ENCODE measurements at regions not wholly inside any gene's neighbourhood (a gene's known extent, or its start where the extent isn't known, plus 50 kb on each side); places are given as distances from the start of the nearest gene placed in this dataset.

DNA sequence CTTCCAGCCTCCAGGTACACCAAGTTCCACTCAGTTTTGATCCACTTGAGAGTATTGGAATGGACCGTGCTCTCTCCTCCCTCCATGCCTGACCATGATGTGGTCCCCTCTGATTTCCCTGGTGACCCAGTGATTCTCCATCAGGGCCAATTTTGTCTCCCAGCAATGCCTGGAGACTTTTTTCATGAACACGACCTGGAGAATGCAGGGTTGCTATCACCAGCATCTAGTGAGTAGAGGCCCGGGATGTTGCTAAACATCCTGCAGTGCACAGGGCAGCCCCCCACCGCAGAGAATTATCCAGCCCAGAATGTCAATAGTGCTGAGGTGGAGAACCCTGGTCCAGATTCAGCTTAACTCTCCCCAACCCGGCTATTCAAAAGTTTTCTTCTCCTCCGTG lies 134.0 kb upstream of the RREB1 start:
- H3K27me3 ChIP-seq (ENCODE audit: insufficient read depth), result no peaks in the 10 kb centered on the region
- H3F3A ChIP-seq (replicated peaks; ENCODE audit: low read depth), result no peaks in the 10 kb centered on the region
- no peak overlapping the region for H3K4me2 ChIP-seq
- no peak for ATAC-seq
- TF ChIP-seq STAT1 (IDR thresholded peaks at IDR 0.05; ENCODE audit: unreplicated experiment), result no peak
- no peak for TF ChIP-seq EZH2 (IDR thresholded peaks at IDR 0.05; ENCODE audit: low read depth, unreplicated experiment)
- TF ChIP-seq JUNB (IDR thresholded peaks at IDR 0.05; ENCODE audit: unreplicated experiment), result no peak
- no peak for TF ChIP-seq ZNF331 (CRISPR knock-in tag; IDR thresholded peaks at IDR 0.05; ENCODE audit: low read depth)
- TF ChIP-seq, protein P1, sequence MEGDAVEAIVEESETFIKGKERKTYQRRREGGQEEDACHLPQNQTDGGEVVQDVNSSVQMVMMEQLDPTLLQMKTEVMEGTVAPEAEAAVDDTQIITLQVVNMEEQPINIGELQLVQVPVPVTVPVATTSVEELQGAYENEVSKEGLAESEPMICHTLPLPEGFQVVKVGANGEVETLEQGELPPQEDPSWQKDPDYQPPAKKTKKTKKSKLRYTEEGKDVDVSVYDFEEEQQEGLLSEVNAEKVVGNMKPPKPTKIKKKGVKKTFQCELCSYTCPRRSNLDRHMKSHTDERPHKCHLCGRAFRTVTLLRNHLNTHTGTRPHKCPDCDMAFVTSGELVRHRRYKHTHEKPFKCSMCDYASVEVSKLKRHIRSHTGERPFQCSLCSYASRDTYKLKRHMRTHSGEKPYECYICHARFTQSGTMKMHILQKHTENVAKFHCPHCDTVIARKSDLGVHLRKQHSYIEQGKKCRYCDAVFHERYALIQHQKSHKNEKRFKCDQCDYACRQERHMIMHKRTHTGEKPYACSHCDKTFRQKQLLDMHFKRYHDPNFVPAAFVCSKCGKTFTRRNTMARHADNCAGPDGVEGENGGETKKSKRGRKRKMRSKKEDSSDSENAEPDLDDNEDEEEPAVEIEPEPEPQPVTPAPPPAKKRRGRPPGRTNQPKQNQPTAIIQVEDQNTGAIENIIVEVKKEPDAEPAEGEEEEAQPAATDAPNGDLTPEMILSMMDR (conservative IDR thresholded peaks at IDR 0.05; ENCODE audit: low read depth in 2 of 2), result no peak
- no peak for TF ChIP-seq NANOG (IDR thresholded peaks at IDR 0.05; ENCODE audit: borderline replicate concordance)
- TF ChIP-seq, protein P2, sequence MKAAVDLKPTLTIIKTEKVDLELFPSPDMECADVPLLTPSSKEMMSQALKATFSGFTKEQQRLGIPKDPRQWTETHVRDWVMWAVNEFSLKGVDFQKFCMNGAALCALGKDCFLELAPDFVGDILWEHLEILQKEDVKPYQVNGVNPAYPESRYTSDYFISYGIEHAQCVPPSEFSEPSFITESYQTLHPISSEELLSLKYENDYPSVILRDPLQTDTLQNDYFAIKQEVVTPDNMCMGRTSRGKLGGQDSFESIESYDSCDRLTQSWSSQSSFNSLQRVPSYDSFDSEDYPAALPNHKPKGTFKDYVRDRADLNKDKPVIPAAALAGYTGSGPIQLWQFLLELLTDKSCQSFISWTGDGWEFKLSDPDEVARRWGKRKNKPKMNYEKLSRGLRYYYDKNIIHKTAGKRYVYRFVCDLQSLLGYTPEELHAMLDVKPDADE (IDR thresholded peaks at IDR 0.05), result no peak
- TF ChIP-seq EZH2phosphoT487 (IDR thresholded peaks at IDR 0.05; ENCODE audit: unreplicated experiment), result no peak
- TF ChIP-seq, protein P3, sequence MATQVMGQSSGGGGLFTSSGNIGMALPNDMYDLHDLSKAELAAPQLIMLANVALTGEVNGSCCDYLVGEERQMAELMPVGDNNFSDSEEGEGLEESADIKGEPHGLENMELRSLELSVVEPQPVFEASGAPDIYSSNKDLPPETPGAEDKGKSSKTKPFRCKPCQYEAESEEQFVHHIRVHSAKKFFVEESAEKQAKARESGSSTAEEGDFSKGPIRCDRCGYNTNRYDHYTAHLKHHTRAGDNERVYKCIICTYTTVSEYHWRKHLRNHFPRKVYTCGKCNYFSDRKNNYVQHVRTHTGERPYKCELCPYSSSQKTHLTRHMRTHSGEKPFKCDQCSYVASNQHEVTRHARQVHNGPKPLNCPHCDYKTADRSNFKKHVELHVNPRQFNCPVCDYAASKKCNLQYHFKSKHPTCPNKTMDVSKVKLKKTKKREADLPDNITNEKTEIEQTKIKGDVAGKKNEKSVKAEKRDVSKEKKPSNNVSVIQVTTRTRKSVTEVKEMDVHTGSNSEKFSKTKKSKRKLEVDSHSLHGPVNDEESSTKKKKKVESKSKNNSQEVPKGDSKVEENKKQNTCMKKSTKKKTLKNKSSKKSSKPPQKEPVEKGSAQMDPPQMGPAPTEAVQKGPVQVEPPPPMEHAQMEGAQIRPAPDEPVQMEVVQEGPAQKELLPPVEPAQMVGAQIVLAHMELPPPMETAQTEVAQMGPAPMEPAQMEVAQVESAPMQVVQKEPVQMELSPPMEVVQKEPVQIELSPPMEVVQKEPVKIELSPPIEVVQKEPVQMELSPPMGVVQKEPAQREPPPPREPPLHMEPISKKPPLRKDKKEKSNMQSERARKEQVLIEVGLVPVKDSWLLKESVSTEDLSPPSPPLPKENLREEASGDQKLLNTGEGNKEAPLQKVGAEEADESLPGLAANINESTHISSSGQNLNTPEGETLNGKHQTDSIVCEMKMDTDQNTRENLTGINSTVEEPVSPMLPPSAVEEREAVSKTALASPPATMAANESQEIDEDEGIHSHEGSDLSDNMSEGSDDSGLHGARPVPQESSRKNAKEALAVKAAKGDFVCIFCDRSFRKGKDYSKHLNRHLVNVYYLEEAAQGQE (IDR thresholded peaks at IDR 0.05; ENCODE audit: unreplicated experiment), result no peak
- TF ChIP-seq CREB1 (CRISPR knock-in tag; IDR thresholded peaks at IDR 0.05; ENCODE audit: low read depth), result no peak
- TF ChIP-seq, protein P4, sequence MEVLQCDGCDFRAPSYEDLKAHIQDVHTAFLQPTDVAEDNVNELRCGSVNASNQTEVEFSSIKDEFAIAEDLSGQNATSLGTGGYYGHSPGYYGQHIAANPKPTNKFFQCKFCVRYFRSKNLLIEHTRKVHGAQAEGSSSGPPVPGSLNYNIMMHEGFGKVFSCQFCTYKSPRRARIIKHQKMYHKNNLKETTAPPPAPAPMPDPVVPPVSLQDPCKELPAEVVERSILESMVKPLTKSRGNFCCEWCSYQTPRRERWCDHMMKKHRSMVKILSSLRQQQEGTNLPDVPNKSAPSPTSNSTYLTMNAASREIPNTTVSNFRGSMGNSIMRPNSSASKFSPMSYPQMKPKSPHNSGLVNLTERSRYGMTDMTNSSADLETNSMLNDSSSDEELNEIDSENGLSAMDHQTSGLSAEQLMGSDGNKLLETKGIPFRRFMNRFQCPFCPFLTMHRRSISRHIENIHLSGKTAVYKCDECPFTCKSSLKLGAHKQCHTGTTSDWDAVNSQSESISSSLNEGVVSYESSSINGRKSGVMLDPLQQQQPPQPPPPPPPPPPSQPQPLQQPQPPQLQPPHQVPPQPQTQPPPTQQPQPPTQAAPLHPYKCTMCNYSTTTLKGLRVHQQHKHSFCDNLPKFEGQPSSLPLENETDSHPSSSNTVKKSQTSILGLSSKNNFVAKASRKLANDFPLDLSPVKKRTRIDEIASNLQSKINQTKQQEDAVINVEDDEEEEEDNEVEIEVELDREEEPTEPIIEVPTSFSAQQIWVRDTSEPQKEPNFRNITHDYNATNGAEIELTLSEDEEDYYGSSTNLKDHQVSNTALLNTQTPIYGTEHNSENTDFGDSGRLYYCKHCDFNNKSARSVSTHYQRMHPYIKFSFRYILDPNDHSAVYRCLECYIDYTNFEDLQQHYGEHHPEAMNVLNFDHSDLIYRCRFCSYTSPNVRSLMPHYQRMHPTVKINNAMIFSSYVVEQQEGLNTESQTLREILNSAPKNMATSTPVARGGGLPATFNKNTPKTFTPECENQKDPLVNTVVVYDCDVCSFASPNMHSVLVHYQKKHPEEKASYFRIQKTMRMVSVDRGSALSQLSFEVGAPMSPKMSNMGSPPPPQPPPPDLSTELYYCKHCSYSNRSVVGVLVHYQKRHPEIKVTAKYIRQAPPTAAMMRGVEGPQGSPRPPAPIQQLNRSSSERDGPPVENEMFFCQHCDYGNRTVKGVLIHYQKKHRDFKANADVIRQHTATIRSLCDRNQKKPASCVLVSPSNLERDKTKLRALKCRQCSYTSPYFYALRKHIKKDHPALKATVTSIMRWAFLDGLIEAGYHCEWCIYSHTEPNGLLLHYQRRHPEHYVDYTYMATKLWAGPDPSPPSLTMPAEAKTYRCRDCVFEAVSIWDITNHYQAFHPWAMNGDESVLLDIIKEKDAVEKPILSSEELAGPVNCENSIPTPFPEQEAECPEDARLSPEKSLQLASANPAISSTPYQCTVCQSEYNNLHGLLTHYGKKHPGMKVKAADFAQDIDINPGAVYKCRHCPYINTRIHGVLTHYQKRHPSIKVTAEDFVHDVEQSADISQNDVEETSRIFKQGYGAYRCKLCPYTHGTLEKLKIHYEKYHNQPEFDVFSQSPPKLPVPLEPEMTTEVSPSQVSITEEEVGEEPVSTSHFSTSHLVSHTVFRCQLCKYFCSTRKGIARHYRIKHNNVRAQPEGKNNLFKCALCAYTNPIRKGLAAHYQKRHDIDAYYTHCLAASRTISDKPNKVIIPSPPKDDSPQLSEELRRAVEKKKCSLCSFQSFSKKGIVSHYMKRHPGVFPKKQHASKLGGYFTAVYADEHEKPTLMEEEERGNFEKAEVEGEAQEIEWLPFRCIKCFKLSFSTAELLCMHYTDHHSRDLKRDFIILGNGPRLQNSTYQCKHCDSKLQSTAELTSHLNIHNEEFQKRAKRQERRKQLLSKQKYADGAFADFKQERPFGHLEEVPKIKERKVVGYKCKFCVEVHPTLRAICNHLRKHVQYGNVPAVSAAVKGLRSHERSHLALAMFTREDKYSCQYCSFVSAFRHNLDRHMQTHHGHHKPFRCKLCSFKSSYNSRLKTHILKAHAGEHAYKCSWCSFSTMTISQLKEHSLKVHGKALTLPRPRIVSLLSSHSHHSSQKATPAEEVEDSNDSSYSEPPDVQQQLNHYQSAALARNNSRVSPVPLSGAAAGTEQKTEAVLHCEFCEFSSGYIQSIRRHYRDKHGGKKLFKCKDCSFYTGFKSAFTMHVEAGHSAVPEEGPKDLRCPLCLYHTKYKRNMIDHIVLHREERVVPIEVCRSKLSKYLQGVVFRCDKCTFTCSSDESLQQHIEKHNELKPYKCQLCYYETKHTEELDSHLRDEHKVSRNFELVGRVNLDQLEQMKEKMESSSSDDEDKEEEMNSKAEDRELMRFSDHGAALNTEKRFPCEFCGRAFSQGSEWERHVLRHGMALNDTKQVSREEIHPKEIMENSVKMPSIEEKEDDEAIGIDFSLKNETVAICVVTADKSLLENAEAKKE (CRISPR knock-in tag; IDR thresholded peaks at IDR 0.05), result no peak
- no peak for TF ChIP-seq POLR2AphosphoS5 (IDR thresholded peaks at IDR 0.05; ENCODE audit: low read depth)
- no peak for TF ChIP-seq ZNF114 (CRISPR knock-in tag; IDR thresholded peaks at IDR 0.05)
- H2AFZ ChIP-seq, result no peak overlapping the region
- no peaks in the 10 kb centered on the region for H3K4me1 ChIP-seq (ENCODE audit: insufficient read depth)
- no peak overlapping the region for H3K27ac ChIP-seq (ENCODE audit: low read depth)
- Mint-ChIP-seq H3K4me3 (no peak overlapping the region), H3K27ac (no peak overlapping the region), H3K27me3 (ENCODE audit: insufficient read depth, low read depth, poor library complexity) (peaks cover 6% of the 10 kb centered on the region), H3K36me3 (ENCODE audit: low read depth) (no peaks in the 10 kb centered on the region), H3K4me1 (no peaks in the 10 kb centered on the region; the same call in 2 of the 3 replicates), H3K9me3 (no peaks in the 10 kb centered on the region)
- H3K9me2 ChIP-seq (ENCODE audit: insufficient read depth), result no peaks in the 10 kb centered on the region
- no peaks in the 10 kb centered on the region for H3K36me3 ChIP-seq (ENCODE audit: insufficient read depth)
- no peak for DNase-seq (ENCODE audit: low spot score)
- no peaks in the 10 kb centered on the region for H3K79me2 ChIP-seq (replicated peaks; ENCODE audit: insufficient read depth)
- H3K4me3 ChIP-seq, result no peak overlapping the region
- H4K20me1 ChIP-seq (replicated peaks; ENCODE audit: insufficient read depth), result no peaks in the 10 kb centered on the region
